NB4 (cell line): ENCODE measurements at regions not wholly inside any gene's neighbourhood (a gene's known extent, or its start where the extent isn't known, plus 50 kb on each side); places are given as distances from the start of the nearest gene placed in this dataset.

Source experiments
- POLR2A ChIP-seq: IDR thresholded peaks from 2 replicates; pipeline ENCODE4 v1.6.1; 2011; ENCODE audit warnings: mild to moderate bottlenecking; ENCODE audit not compliant: insufficient read length; ENCODE audit errors: extremely low read depth
- TF ChIP-seq, protein P1 (sequence below): IDR thresholded peaks from one replicate; pipeline ENCODE4 v1.5.1; 2012; ENCODE audit warnings: low read depth, low read length

DNA sequence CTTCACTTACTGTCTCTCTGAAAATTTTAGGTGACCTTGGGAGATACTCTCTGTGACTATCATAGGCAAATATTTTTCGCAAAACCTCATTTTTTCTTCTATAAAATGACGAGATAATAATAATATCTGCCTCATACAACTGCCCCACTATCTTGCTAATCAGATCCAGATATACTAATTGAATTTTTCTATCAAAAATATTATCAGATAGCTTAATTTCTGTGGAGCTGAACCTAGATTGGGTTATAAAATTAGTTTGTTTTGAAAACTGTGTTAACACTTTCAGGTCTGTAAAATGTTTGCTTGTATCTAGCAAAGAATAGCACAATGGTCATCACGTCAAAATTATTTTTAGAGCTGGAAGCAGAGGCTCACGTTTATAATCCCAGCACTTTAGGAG lies 486.7 kb upstream of the LRRN3 start:
- TF ChIP-seq, protein P1, sequence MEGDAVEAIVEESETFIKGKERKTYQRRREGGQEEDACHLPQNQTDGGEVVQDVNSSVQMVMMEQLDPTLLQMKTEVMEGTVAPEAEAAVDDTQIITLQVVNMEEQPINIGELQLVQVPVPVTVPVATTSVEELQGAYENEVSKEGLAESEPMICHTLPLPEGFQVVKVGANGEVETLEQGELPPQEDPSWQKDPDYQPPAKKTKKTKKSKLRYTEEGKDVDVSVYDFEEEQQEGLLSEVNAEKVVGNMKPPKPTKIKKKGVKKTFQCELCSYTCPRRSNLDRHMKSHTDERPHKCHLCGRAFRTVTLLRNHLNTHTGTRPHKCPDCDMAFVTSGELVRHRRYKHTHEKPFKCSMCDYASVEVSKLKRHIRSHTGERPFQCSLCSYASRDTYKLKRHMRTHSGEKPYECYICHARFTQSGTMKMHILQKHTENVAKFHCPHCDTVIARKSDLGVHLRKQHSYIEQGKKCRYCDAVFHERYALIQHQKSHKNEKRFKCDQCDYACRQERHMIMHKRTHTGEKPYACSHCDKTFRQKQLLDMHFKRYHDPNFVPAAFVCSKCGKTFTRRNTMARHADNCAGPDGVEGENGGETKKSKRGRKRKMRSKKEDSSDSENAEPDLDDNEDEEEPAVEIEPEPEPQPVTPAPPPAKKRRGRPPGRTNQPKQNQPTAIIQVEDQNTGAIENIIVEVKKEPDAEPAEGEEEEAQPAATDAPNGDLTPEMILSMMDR = no peak
- no peak for TF ChIP-seq POLR2A
